ENCODE measurements at regions not wholly inside any gene's neighbourhood (a gene's known extent, or its start where the extent isn't known, plus 50 kb on each side); places are given as distances from the start of the nearest gene placed in this dataset.

- no peaks in the 10 kb centered on the region for H3K36me3 Mint-ChIP-seq
- Histone ChIP-seq H3K27me3 (ENCODE audit: control insufficient read depth in 2 of 2, insufficient read depth in 2 of 2, low read length in 2 of 2) (no peaks in the 10 kb centered on the region), H3K27ac (ENCODE audit: low read depth in 1 of 2, low read length in 2 of 2) (no peak overlapping the region), H3K4me3 (replicated peaks in 1 of 3; ENCODE audit: low read depth in 2 of 3, low read length in 3 of 3) (no peak overlapping the region), H4K20me1 (ENCODE audit: insufficient read depth, low read length) (no peaks in the 10 kb centered on the region), H3K4me1 (ENCODE audit: control insufficient read depth in 1 of 2, insufficient read depth in 2 of 2, low read length in 2 of 2) (no peaks in the 10 kb centered on the region), H3K9me3 (replicated peaks in 1 of 2; ENCODE audit: control insufficient read depth in 1 of 2, insufficient read depth in 1 of 2, low read length in 2 of 2) (peaks cover 4% of the 10 kb centered on the region in 2 donors), H2AFZ (ENCODE audit: insufficient read depth, low read depth, low read length, poor library complexity, severe bottlenecking) (no peak overlapping the region), H3K79me2 (ENCODE audit: insufficient read depth, low read length) (no peaks in the 10 kb centered on the region), H3K36me3 (replicated peaks in 1 of 2; ENCODE audit: control insufficient read depth in 1 of 2, insufficient read depth in 2 of 2, low read length in 2 of 2) (no peaks in the 10 kb centered on the region), H3K4me2 (replicated peaks; ENCODE audit: extremely low read depth, low read length, poor library complexity, severe bottlenecking) (no peak overlapping the region), H3K9ac (ENCODE audit: insufficient read depth, low read length, poor library complexity, severe bottlenecking) (no peak overlapping the region)
- intact Hi-C loops (cut with micrococcal nuclease), result no loop called here
- DNase-seq, result no peak
- no peak overlapping the region for H3K4me3 Mint-ChIP-seq
- peaks cover 0 to 10% (median 2%) of the 10 kb centered on the region in 7 donors for H3K9me3 Mint-ChIP-seq
- no peaks in the 10 kb centered on the region for H3K4me1 Mint-ChIP-seq
- TF ChIP-seq CTCF (IDR thresholded peaks at IDR 0.05), result no peak
- WGBS (ENCODE audit: insufficient coverage), result 94% methylated on average over 5 of the region's 7 CpGs
- no peaks in the 10 kb centered on the region for H3K27me3 Mint-ChIP-seq (ENCODE audit: low read depth in 3 of 3)
- no peak overlapping the region for H3K27ac Mint-ChIP-seq
These were observed 829.5 kb downstream of the ROBO2 start for GRCh38 chr3:77869423-77869822.

- peaks cover 0 to 8% (median 2%) of the 10 kb centered on the region in 7 donors for H3K9me3 Mint-ChIP-seq
- Histone ChIP-seq H3K27me3 (ENCODE audit: control insufficient read depth in 2 of 2, insufficient read depth in 2 of 2, low read length in 2 of 2) (no peaks in the 10 kb centered on the region), H4K20me1 (ENCODE audit: insufficient read depth, low read length) (no peaks in the 10 kb centered on the region), H3K79me2 (ENCODE audit: insufficient read depth, low read length) (no peaks in the 10 kb centered on the region), H3K27ac (ENCODE audit: low read depth in 1 of 2, low read length in 2 of 2) (no peak overlapping the region), H3K4me1 (ENCODE audit: control insufficient read depth in 1 of 2, insufficient read depth in 2 of 2, low read length in 2 of 2) (no peaks in the 10 kb centered on the region), H3K36me3 (replicated peaks in 1 of 2; ENCODE audit: control insufficient read depth in 1 of 2, insufficient read depth in 2 of 2, low read length in 2 of 2) (no peaks in the 10 kb centered on the region), H3K9ac (ENCODE audit: insufficient read depth, low read length, poor library complexity, severe bottlenecking) (no peak overlapping the region), H3K4me2 (replicated peaks; ENCODE audit: extremely low read depth, low read length, poor library complexity, severe bottlenecking) (no peak overlapping the region), H3K9me3 (replicated peaks in 1 of 2; ENCODE audit: control insufficient read depth in 1 of 2, insufficient read depth in 1 of 2, low read length in 2 of 2) (peaks cover 0 to 4% of the 10 kb centered on the region in 2 donors), H3K4me3 (replicated peaks in 1 of 3; ENCODE audit: low read depth in 2 of 3, low read length in 3 of 3) (no peak overlapping the region), H2AFZ (ENCODE audit: insufficient read depth, low read depth, low read length, poor library complexity, severe bottlenecking) (no peak overlapping the region)
- H3K36me3 Mint-ChIP-seq, result no peaks in the 10 kb centered on the region
- no peak for TF ChIP-seq CTCF (IDR thresholded peaks at IDR 0.05)
- no peak overlapping the region for H3K4me3 Mint-ChIP-seq
- intact Hi-C loops (cut with micrococcal nuclease), result no loop called here
- DNase-seq, result no peak
- no peaks in the 10 kb centered on the region for H3K4me1 Mint-ChIP-seq
- no CpG with 5 or more reads among the region's 1 CpG for WGBS (ENCODE audit: insufficient coverage)
- no peak overlapping the region for H3K27ac Mint-ChIP-seq
- H3K27me3 Mint-ChIP-seq (ENCODE audit: low read depth in 3 of 3), result no peaks in the 10 kb centered on the region
These were observed 831.5 kb downstream of the ROBO2 start for GRCh38 chr3:77871436-77871835.

Data from CD14-positive monocyte (primary cell).